ENCODE measurements at regions not wholly inside any gene's neighbourhood (a gene's known extent, or its start where the extent isn't known, plus 50 kb on each side); places are given as distances from the start of the nearest gene placed in this dataset.

DNA sequence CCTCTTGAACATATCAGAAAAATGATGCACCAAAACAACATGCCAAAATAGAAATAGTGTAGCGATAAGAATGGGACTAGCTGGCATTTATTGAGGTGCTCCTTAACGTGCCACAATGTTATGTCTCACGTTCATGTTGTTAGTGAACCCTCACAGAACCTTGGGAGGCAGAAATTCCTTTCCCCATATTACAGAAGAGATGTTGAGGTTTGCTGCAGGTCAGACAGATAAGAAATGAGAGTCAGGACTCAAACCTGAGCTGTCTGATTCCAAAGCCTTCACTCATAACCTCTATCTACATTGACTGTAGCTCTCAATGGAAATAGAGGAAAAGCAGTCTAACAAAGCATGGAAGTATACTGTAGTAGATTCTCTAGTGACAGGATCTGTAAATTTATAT is 163.3 kb upstream of the STK17B start:
- H3K4me1 Mint-ChIP-seq: peaks cover 14% of the 10 kb centered on the region
- H3K4me3 Mint-ChIP-seq: no peak overlapping the region
- H3K27me3 Mint-ChIP-seq (ENCODE audit: insufficient read depth, low read depth): no peaks in the 10 kb centered on the region
- Histone ChIP-seq H3F3A (ENCODE audit: low read depth) (no peaks in the 10 kb centered on the region), H3K4me3 (no peak overlapping the region), H3K27me3 (no peaks in the 10 kb centered on the region), H3K79me2 (ENCODE audit: low read depth) (no peaks in the 10 kb centered on the region), H2AFZ (replicated peaks) (no peak overlapping the region), H3K9me3 (ENCODE audit: low read depth) (no peaks in the 10 kb centered on the region), H3K4me2 (no peak overlapping the region), H3K4me1 (no peaks in the 10 kb centered on the region), H3K27ac (no peak overlapping the region), H3K9ac (no peak overlapping the region), H4K20me1 (ENCODE audit: low read depth) (no peaks in the 10 kb centered on the region), H3K36me3 (no peaks in the 10 kb centered on the region)
- H3K36me3 Mint-ChIP-seq: no peaks in the 10 kb centered on the region
- H3K27ac Mint-ChIP-seq: no peak overlapping the region
- H3K9me3 Mint-ChIP-seq: no peaks in the 10 kb centered on the region
- TF ChIP-seq EZH2phosphoT487 (IDR thresholded peaks at IDR 0.05): no peak
- DNase-seq (ENCODE audit: low spot score): no peak

DNA sequence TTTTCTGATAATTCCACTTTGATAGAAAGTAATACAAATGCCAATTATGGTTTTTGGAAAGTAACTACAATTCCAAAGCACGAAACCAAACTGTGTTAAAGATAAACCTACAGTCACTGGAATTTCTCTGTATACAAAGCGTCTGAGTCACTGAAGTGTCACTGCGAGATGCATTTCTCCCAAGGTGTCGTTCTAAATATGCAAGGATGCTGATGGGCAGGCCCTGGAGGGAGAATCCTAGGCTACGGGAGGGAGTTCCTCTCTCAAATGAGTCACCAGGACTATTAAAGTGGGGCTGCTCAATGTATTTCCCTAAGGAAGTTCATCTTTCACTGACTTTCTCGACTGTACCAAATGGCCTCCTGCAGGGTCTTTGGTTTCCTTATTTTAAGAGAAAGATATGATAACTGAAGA is 163.8 kb upstream of the STK17B start:
- Mint-ChIP-seq H3K9me3 (no peaks in the 10 kb centered on the region), H3K27me3 (ENCODE audit: insufficient read depth, low read depth) (no peaks in the 10 kb centered on the region), H3K27ac (no peak overlapping the region), H3K36me3 (no peaks in the 10 kb centered on the region), H3K4me3 (no peak overlapping the region), H3K4me1 (peaks cover 14% of the 10 kb centered on the region)
- no peak overlapping the region for H2AFZ ChIP-seq (replicated peaks)
- H3K4me3 ChIP-seq: no peak overlapping the region
- no peaks in the 10 kb centered on the region for H3K9me3 ChIP-seq (ENCODE audit: low read depth)
- H3K4me2 ChIP-seq: no peak overlapping the region
- no peak overlapping the region for H3K9ac ChIP-seq
- no peaks in the 10 kb centered on the region for H3K27me3 ChIP-seq
- TF ChIP-seq CTCF (IDR thresholded peaks at IDR 0.05) (no peak), EZH2phosphoT487 (IDR thresholded peaks at IDR 0.05) (no peak), EZH2 (IDR thresholded peaks at IDR 0.05) (no peak)
- H4K20me1 ChIP-seq (ENCODE audit: low read depth): no peaks in the 10 kb centered on the region
- DNase-seq (ENCODE audit: low spot score): no peak
- H3K4me1 ChIP-seq: no peaks in the 10 kb centered on the region
- no peaks in the 10 kb centered on the region for H3K36me3 ChIP-seq
- H3F3A ChIP-seq (ENCODE audit: low read depth): no peaks in the 10 kb centered on the region
- no peaks in the 10 kb centered on the region for H3K79me2 ChIP-seq (ENCODE audit: low read depth)
- H3K27ac ChIP-seq: no peak overlapping the region

GRCh38 chr2:196336207-196336606 is 164.8 kb upstream of the STK17B start:
- DNase-seq (ENCODE audit: low spot score): no peak
- H3K27me3 ChIP-seq: no peaks in the 10 kb centered on the region
- Mint-ChIP-seq H3K4me1 (peaks cover 7% of the 10 kb centered on the region), H3K27me3 (ENCODE audit: insufficient read depth, low read depth) (no peaks in the 10 kb centered on the region), H3K27ac (no peak overlapping the region), H3K4me3 (no peak overlapping the region), H3K9me3 (no peaks in the 10 kb centered on the region), H3K36me3 (no peaks in the 10 kb centered on the region)
- no peak overlapping the region for H3K4me2 ChIP-seq
- no peaks in the 10 kb centered on the region for H4K20me1 ChIP-seq (ENCODE audit: low read depth)
- H3F3A ChIP-seq (ENCODE audit: low read depth): no peaks in the 10 kb centered on the region
- H3K4me3 ChIP-seq: no peak overlapping the region
- no peak overlapping the region for H2AFZ ChIP-seq (replicated peaks)
- no peaks in the 10 kb centered on the region for H3K79me2 ChIP-seq (ENCODE audit: low read depth)
- H3K27ac ChIP-seq: no peak overlapping the region
- no peaks in the 10 kb centered on the region for H3K9me3 ChIP-seq (ENCODE audit: low read depth)
- H3K4me1 ChIP-seq: no peaks in the 10 kb centered on the region
- TF ChIP-seq EZH2phosphoT487 (IDR thresholded peaks at IDR 0.05): no peak
- TF ChIP-seq CTCF (IDR thresholded peaks at IDR 0.05): no peak
- no peak for TF ChIP-seq EZH2 (IDR thresholded peaks at IDR 0.05)
- H3K9ac ChIP-seq: no peak overlapping the region
- H3K36me3 ChIP-seq: no peaks in the 10 kb centered on the region

- H3K27ac Mint-ChIP-seq: no peak overlapping the region
- no peaks in the 10 kb centered on the region for H4K20me1 ChIP-seq (ENCODE audit: low read depth)
Observed at GRCh38 chr2:196336715-196337114, 165.3 kb upstream of the STK17B start.

More at GRCh38 chr2:196336715-196337114, 165.3 kb upstream of the STK17B start:
- peaks cover 5% of the 10 kb centered on the region for H3K4me1 Mint-ChIP-seq
- Histone ChIP-seq H3K9me3 (ENCODE audit: low read depth) (no peaks in the 10 kb centered on the region), H3K4me3 (no peak overlapping the region), H3K27ac (no peak overlapping the region), H3K4me1 (no peaks in the 10 kb centered on the region), H3K79me2 (ENCODE audit: low read depth) (no peaks in the 10 kb centered on the region), H3F3A (ENCODE audit: low read depth) (no peaks in the 10 kb centered on the region), H3K27me3 (no peaks in the 10 kb centered on the region), H3K9ac (no peak overlapping the region), H2AFZ (replicated peaks) (no peak overlapping the region), H3K4me2 (no peak overlapping the region), H3K36me3 (no peaks in the 10 kb centered on the region)
- no peak for TF ChIP-seq EZH2phosphoT487 (IDR thresholded peaks at IDR 0.05)
- no peak for TF ChIP-seq CTCF (IDR thresholded peaks at IDR 0.05)
- no peak for TF ChIP-seq EZH2 (IDR thresholded peaks at IDR 0.05)
- no peaks in the 10 kb centered on the region for H3K27me3 Mint-ChIP-seq (ENCODE audit: insufficient read depth, low read depth)
- H3K36me3 Mint-ChIP-seq: no peaks in the 10 kb centered on the region
- DNase-seq (ENCODE audit: low spot score): no peak
- no peak overlapping the region for H3K4me3 Mint-ChIP-seq
- H3K9me3 Mint-ChIP-seq: no peaks in the 10 kb centered on the region
